Adrenal gland (tissue), 5 donors: ENCODE measurements at regions not wholly inside any gene's neighbourhood (a gene's known extent, or its start where the extent isn't known, plus 50 kb on each side); places are given as distances from the start of the nearest gene placed in this dataset.

Source experiments
- POLR2A ChIP-seq, 2 donors: fragments of 450-650 bp; IDR thresholded peaks; one replicate each; pipeline ENCODE4 v1.6.1; 2017; ENCODE audit warnings: antibody characterized with exemption in 2 of 2, mild to moderate bottlenecking in 2 of 2, moderate library complexity in 1 of 2
- TF ChIP-seq, protein P1 (sequence below), 6 experiments: fragments of 450-650 bp in 4 of 6; fragments of 200-600 bp in 2 of 6; sonication (generic) in 1 of 6; IDR thresholded peaks; 1 replicate in 5 of 6; 2 replicates in 1 of 6; pipeline versions ENCODE4 v1.5.1 to v1.8.0; 2016 to 2021; ENCODE audit warnings: antibody characterized with exemption in 6 of 6, mild to moderate bottlenecking in 2 of 6, moderate library complexity in 1 of 6
- donor health status: DM: no; HTN: no; CAD: no.

DNA sequence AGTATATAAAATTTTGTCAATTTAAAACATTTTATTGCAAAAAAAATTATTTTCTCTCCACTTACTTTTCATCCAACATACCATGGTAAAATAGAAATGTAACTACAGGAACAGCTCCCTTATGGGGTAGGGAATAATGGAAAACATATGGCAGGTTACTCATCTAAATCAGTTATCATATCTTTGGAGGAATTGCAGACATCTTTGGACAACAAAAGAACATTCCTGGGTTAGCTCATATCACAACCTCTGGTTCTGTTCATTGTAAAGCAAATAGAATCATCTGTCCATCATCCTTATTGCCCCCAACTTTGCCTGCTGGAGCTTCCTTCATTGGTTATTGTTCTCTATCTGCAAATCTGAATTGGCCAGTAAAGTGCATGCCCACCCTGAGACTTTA is 387.5 kb upstream of the GRID2 start:
- TF ChIP-seq, protein P1, sequence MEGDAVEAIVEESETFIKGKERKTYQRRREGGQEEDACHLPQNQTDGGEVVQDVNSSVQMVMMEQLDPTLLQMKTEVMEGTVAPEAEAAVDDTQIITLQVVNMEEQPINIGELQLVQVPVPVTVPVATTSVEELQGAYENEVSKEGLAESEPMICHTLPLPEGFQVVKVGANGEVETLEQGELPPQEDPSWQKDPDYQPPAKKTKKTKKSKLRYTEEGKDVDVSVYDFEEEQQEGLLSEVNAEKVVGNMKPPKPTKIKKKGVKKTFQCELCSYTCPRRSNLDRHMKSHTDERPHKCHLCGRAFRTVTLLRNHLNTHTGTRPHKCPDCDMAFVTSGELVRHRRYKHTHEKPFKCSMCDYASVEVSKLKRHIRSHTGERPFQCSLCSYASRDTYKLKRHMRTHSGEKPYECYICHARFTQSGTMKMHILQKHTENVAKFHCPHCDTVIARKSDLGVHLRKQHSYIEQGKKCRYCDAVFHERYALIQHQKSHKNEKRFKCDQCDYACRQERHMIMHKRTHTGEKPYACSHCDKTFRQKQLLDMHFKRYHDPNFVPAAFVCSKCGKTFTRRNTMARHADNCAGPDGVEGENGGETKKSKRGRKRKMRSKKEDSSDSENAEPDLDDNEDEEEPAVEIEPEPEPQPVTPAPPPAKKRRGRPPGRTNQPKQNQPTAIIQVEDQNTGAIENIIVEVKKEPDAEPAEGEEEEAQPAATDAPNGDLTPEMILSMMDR (IDR thresholded peaks at IDR 0.05), result no peak
- no peak for TF ChIP-seq POLR2A (IDR thresholded peaks at IDR 0.05)
